ENCODE measurements at regions not wholly inside any gene's neighbourhood (a gene's known extent, or its start where the extent isn't known, plus 50 kb on each side); places are given as distances from the start of the nearest gene placed in this dataset.

- Histone ChIP-seq H3K4me1 (ENCODE audit: control insufficient read depth, insufficient read depth, low read length) (no peaks in the 10 kb centered on the region), H3K9me3 (ENCODE audit: control insufficient read depth, insufficient read depth, low read depth, low read length) (no peaks in the 10 kb centered on the region), H3K27me3 (ENCODE audit: control insufficient read depth, insufficient read depth, low read length) (peaks cover 7% of the 10 kb centered on the region; the same call in 1 of the 2 replicates), H3K36me3 (ENCODE audit: control insufficient read depth, insufficient read depth, low read length) (no peaks in the 10 kb centered on the region), H3K4me3 (ENCODE audit: low read depth in 2 of 2, low read length in 2 of 2) (no peak overlapping the region), H3K27ac (ENCODE audit: low read length) (no peak overlapping the region)
- ChIA-PET POLR2A (no interaction called here), CTCF (no interaction called here)
- ATAC-seq (no peak), DNase-seq (ENCODE audit: low read depth, low spot score) (no peak)
- in situ Hi-C loops (cut with HindIII; ENCODE audit: low pct_unique_long_range_greater_than_20kb, low sequenced_read_pairs): no loop called here
- TF ChIP-seq SIN3A (IDR thresholded peaks at IDR 0.05; ENCODE audit: borderline replicate concordance, insufficient read depth, low read depth, low read length) (no peak), TCF7L2 (IDR thresholded peaks at IDR 0.05; ENCODE audit: low read depth, low read length) (no peak), POLR2AphosphoS5 (IDR thresholded peaks at IDR 0.05; ENCODE audit: low read depth, low read length) (no peak), REST (IDR thresholded peaks at IDR 0.05; ENCODE audit: insufficient read depth in 1 of 2, low read depth in 2 of 2, low read length in 1 of 2) (no peak), CTCF (IDR thresholded peaks at IDR 0.05) (no peak)
- intact Hi-C loops (cut with micrococcal nuclease; ENCODE audit: unreplicated experiment): no loop called here
- BruUV-seq (replicated peaks): no TSS peak
These were observed 130.0 kb downstream of the ELAPOR2 start for GRCh38 chr7:86929293-86930109.

GRCh38 chr7:86928308-86928707 is 131.1 kb downstream of the ELAPOR2 start:
- TF ChIP-seq POLR2AphosphoS5 (IDR thresholded peaks at IDR 0.05; ENCODE audit: low read depth, low read length) (no peak), REST (IDR thresholded peaks at IDR 0.05; ENCODE audit: insufficient read depth in 1 of 2, low read depth in 2 of 2, low read length in 1 of 2) (no peak), SIN3A (IDR thresholded peaks at IDR 0.05; ENCODE audit: borderline replicate concordance, insufficient read depth, low read depth, low read length) (no peak), CTCF (IDR thresholded peaks at IDR 0.05) (no peak), TCF7L2 (IDR thresholded peaks at IDR 0.05; ENCODE audit: low read depth, low read length) (no peak)
- CTCF ChIA-PET: no interaction called here
- intact Hi-C loops (cut with micrococcal nuclease; ENCODE audit: unreplicated experiment): no loop called here
- Histone ChIP-seq H3K27ac (ENCODE audit: low read length) (no peak overlapping the region), H3K4me1 (ENCODE audit: control insufficient read depth, insufficient read depth, low read length) (no peaks in the 10 kb centered on the region), H3K4me3 (ENCODE audit: low read depth in 2 of 2, low read length in 2 of 2) (no peak overlapping the region), H3K9me3 (ENCODE audit: control insufficient read depth, insufficient read depth, low read depth, low read length) (no peaks in the 10 kb centered on the region), H3K27me3 (ENCODE audit: control insufficient read depth, insufficient read depth, low read length) (peaks cover 7% of the 10 kb centered on the region; the same call in 1 of the 2 replicates), H3K36me3 (ENCODE audit: control insufficient read depth, insufficient read depth, low read length) (no peaks in the 10 kb centered on the region)
- DNase-seq (ENCODE audit: low read depth, low spot score): no peak
- ATAC-seq: no peak
- in situ Hi-C loops (cut with HindIII; ENCODE audit: low pct_unique_long_range_greater_than_20kb, low sequenced_read_pairs): no loop called here
- no TSS peak for BruUV-seq (replicated peaks)
- POLR2A ChIA-PET: no interaction called here

Measured in Panc1 (cell line).